Body of pancreas (tissue), 4 donors: ENCODE measurements at regions not wholly inside any gene's neighbourhood (a gene's known extent, or its start where the extent isn't known, plus 50 kb on each side); places are given as distances from the start of the nearest gene placed in this dataset.
"Not testable (repeated sequence)": the region's sequence is repeated elsewhere in the genome, so short reads cannot be mapped to it uniquely, and the experiment has no call there.

Experiments
- POLR2A ChIP-seq, 3 donors: fragments of 450-650 bp; IDR thresholded peaks; one replicate each; pipeline ENCODE4 v1.6.1; 2016; ENCODE audit warnings: antibody characterized with exemption in 3 of 3, mild to moderate bottlenecking in 2 of 3
- TF ChIP-seq, protein P1 (sequence below), 7 experiments: fragments of 450-650 bp in 4 of 7; fragments of 200-600 bp in 3 of 7; sonication (generic) in 3 of 7; IDR thresholded peaks; one replicate each; pipeline ENCODE4 v1.5.1; 2016 to 2019; ENCODE audit warnings: antibody characterized with exemption in 7 of 7

DNA sequence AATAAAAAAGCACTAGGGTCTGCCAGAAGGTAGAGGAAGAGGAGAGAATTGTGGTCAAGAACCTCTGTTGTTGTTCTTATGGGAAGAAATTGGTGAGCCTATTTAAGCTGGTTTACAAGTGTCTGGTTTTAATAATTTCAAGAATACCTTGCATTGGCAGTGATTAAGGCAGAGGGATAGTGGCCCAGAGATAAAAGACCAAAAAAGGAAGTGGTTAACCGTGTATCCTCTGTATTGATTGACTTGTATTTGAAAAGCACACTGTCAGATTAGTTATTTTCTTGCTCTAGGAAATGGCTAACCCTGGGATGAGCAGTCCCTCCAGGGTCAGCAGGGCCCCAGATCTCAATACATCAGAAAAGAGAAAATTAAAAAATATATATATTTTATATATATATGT is 190.1 kb downstream of the SPIN4 start:
- TF ChIP-seq, protein P1, sequence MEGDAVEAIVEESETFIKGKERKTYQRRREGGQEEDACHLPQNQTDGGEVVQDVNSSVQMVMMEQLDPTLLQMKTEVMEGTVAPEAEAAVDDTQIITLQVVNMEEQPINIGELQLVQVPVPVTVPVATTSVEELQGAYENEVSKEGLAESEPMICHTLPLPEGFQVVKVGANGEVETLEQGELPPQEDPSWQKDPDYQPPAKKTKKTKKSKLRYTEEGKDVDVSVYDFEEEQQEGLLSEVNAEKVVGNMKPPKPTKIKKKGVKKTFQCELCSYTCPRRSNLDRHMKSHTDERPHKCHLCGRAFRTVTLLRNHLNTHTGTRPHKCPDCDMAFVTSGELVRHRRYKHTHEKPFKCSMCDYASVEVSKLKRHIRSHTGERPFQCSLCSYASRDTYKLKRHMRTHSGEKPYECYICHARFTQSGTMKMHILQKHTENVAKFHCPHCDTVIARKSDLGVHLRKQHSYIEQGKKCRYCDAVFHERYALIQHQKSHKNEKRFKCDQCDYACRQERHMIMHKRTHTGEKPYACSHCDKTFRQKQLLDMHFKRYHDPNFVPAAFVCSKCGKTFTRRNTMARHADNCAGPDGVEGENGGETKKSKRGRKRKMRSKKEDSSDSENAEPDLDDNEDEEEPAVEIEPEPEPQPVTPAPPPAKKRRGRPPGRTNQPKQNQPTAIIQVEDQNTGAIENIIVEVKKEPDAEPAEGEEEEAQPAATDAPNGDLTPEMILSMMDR (IDR thresholded peaks at IDR 0.05), result not testable (repeated sequence)
- TF ChIP-seq POLR2A (IDR thresholded peaks at IDR 0.05), result not testable (repeated sequence)
